ENCODE measurements at regions not wholly inside any gene's neighbourhood (a gene's known extent, or its start where the extent isn't known, plus 50 kb on each side); places are given as distances from the start of the nearest gene placed in this dataset.
A peak's percentile ranks its signal among the peaks of the same experiment; 100 is the strongest.

DNA sequence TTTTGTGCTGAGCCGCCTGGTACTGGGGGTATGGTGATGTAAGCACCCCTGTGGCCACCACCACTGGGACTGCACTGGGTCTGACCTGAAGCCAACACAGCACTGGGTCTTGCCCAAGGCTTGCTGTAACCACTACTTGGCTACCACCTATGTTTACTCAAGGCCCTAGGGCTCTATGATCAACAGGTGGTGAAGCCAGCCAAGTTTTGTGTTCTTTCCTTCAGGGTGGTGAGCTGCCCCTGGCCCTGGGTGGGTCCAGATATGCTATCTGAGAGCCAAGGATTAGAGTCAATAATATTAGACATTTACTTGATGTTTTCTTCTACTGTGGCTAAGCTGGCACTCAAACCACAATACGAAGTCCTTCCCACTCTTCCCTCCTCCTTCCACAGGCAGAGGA is 55.1 kb upstream of the PAGE4 start:
- no peak for DNase-seq (ENCODE audit: low read depth in 1 of 2, low spot score in 1 of 2)

DNA sequence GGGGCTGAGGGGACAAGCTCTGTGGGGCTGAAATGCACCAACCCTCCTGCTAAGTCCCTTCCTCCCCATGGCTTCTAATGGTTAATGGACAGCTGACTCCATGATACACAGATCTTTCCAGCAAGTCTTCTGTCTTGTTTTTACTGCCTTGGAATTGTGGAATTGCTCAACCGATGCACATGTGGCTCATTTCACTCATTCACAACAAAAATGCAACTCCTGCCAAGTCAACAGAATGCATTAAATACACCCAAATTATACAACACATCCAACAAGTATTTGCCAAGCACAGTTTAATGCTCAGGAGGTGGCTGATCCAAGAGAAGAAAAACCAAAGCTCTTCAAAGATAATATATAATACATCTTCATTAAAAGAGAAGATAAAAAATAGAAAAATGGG is 61.9 kb upstream of the PAGE4 start:
- no peak for DNase-seq (ENCODE audit: low read depth in 1 of 2, low spot score in 1 of 2)

DNA sequence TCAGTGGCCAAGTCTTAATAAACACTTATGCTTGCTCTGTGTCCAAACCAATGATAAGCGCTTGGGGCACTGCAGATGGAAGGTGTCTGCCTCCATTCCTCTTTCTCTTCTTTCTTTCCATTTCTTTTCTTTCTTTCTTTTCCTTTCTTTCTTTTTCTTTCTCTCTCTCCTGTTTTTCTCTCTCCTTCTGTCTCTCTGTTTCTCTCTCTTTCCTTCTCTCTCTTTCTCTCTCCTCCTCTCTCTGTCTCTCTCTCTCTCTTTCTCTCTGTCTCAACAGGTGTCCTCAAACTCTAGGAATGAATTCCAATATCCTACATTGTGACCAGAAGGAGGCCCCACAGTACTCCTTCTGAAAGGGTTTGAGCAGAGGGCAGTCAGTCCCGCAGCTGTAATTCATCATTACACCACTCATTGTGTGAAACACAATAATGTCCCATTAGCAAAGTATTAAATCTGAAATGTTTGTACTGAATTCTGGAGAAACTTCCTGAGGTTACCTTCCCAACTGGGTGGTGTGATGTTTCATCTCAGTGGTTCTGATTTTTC is 66.5 kb upstream of the PAGE1 start:
- DNase-seq (ENCODE audit: low read depth in 1 of 2, low spot score in 1 of 2) = no peak

DNA sequence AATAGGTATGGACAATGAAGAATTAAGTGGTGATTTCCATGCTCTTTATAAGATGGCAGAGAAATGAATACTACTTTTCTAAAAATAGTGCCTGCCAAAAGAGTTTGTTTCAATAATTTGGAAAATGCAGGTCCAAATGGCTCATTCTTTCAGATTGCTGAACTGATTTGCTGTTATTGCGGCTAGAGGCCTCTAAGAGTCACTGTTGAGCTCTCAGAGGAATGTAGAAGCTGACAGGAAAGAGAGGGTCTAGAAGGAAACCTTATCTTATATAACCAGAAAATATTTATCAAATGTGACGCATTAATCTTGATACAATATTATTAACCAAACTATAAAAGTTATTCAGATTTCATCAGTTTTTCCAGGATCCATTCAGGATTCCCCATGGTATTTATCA is 65.7 kb upstream of the PAGE1 start:
- no peak for DNase-seq (ENCODE audit: low read depth in 1 of 2, low spot score in 1 of 2)

DNA sequence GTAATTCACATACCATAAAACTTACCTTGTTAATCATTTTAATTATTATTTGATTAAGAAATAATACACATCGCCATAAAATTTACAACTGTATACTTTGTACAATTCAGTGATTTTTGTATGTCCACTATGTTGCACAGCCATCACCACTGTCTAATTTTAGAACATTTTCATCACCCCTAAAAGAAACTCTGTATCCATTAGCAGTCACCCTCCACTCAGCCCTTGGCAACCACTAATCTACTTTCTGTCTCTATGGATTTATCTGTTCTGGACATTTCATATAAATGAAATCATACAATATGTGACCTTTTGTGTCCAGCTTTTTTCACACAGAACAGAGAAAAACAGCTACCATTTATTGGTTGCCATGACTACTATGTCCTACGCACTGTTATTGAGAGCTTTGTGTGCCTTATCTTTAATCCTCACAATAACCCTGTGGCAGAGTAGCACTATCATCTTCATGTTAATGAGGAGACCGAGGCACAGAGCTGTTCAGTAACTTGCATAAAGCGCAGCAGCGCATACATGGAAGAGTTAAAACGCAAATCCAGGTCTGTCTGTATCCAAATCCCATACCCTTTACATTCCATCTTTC is 64.6 kb upstream of the PAGE1 start:
- no peak for DNase-seq (ENCODE audit: low read depth in 1 of 2, low spot score in 1 of 2)

DNA sequence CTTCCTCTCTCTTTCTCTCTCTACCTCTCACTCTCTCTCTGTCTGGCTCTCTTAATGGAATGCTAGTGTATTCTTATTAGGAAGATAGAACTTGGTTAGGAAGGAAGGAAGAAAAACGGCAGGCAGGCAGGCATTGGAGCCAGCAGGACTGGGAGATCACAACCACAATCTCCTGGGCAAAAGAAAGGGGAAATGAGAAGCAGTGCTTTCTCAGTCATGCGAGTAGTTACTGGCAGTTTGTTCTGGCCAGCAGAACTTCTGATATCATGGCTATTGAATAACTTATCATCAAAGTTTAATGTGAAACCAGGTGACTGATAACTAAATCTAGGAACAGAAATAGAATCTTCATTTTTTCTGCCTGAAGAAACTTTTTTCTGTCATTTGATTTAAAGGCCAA is 60.9 kb upstream of the PAGE1 start:
- no peak for DNase-seq (ENCODE audit: low read depth in 1 of 2, low spot score in 1 of 2)

DNA sequence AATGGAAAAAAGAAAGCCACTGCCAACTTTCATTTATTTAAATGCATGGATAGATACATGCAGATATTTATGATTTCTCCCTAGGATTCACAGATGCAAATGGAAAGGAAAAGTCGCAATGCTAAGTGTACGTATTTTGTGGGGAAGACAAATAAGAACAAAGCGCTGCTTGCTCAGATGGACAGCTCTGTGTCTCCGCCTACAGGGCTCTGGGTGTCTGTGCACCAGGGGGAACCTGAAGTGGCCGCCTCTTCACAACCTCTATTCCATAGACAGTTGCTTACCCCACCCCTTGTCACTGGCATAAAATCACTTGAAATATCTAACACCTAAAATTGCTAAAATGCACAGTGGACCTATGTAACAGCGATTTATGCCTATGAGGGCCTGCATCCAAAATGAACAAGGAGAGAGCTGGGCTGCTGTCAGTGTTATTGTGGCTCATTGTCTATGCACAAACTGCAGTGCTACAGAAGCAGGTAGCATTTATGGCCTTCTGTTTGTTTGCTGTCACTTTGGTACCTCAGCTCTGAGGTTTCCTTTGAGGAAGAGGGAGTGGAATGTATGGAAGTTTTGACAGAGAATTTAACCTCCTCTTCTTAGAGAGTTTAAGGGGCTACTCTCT is 58.6 kb upstream of the PAGE1 start:
- DNase-seq (ENCODE audit: low read depth in 1 of 2, low spot score in 1 of 2) = peak; percentile 1 to 5

DNA sequence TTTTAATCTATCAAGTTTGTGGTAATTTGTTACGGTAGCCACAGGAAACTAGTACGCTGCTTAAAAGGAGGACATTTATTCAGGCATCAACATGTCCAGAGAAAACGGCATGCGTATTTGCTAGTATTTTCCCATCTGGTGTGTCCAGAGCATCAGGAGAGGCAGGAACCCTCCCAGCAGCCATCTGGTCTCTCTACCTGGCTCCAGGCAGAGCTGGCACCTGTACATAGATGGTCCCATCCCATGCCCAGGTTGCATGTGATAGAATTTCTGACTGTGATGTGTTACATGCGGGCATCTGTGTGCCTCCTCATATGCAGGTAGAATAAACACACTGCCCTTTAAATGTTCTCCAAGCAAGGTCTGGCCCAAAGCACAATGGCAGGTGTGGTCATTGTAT is 57.9 kb upstream of the PAGE1 start:
- no peak for DNase-seq (ENCODE audit: low read depth in 1 of 2, low spot score in 1 of 2)

DNA sequence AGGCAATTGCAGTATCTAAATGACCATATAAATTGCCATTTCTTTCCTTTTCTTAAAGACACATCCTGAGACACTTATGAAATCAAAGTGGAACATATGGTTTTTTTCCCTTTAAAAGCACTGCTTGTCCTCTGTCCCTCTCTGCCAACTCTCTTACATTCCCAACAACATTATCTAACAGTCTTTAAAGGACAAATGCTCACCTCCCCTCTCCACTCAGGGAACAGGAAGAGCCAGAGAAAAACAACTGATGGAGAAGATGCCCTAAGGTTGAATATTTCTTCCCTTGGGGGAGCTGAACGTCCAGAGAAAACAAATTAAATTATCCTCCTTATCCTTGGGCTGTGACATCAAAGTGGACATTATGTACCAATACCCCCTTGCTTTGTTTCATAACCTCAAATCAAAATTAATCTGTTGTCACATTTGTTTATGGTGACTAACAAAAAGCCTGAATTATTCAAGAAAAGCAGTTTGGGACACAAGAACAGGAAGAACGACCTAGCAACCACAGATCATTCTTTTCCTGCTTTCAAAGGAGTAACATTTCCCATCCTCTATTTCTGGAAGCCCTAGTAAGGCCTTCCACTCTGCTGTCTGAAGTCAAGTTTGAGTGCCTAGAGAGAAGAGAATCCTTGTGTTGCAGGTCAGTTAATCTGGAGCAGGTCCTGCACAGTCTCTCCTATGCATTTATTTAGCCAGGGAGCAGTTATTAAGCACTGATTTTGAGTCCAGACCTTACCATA is 52.6 kb upstream of the PAGE1 start:
- no peak for DNase-seq (ENCODE audit: low read depth in 1 of 2, low spot score in 1 of 2)

DNA sequence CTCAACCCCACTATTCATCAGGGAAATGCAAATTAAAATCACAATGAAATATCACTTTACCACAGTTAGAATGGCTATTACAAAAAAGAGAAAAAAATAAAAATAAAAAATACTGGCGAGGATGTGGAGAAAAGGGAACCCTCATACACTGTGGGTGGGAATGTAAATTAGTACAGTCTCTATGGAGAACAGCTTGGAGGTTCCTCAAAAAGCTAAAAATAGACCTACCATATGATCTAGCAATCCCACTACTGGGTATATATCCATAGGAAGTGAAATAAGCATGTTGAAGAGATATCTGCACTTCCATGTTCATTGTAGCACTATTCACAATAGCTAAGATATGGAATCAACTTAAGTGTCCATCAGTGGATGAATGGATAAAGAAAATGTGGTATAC is 50.5 kb upstream of the PAGE1 start:
- DNase-seq (ENCODE audit: low read depth in 1 of 2, low spot score in 1 of 2) = no peak
